ENCODE measurements at regions not wholly inside any gene's neighbourhood (a gene's known extent, or its start where the extent isn't known, plus 50 kb on each side); places are given as distances from the start of the nearest gene placed in this dataset.

- Histone ChIP-seq H3K9me2 (replicated peaks; ENCODE audit: low read depth, low read length) (no peaks in the 10 kb centered on the region), H3K27me3 (ENCODE audit: insufficient read depth, low read length, poor library complexity, severe bottlenecking) (no peaks in the 10 kb centered on the region), H3K4me3 (ENCODE audit: low read length, poor library complexity, severe bottlenecking) (no peak overlapping the region), H4K20me1 (ENCODE audit: insufficient read depth, low read length, poor library complexity, severe bottlenecking) (no peaks in the 10 kb centered on the region), H3K9ac (ENCODE audit: low read depth, low read length, poor library complexity, severe bottlenecking) (no peak overlapping the region), H3K36me3 (ENCODE audit: insufficient read depth, low read length) (no peaks in the 10 kb centered on the region), H2AFZ (ENCODE audit: low read length) (no peak overlapping the region), H3F3A (ENCODE audit: low read depth) (no peaks in the 10 kb centered on the region), H3K79me2 (ENCODE audit: insufficient read depth, low read length) (no peaks in the 10 kb centered on the region), H3K4me1 (ENCODE audit: insufficient read depth, low read length, poor library complexity, severe bottlenecking) (no peaks in the 10 kb centered on the region), H3K9me3 (ENCODE audit: insufficient read depth, low read depth, low read length) (no peaks in the 10 kb centered on the region), H3K4me2 (ENCODE audit: low read depth, low read length, poor library complexity, severe bottlenecking) (no peak overlapping the region)
- TF ChIP-seq, protein P1, sequence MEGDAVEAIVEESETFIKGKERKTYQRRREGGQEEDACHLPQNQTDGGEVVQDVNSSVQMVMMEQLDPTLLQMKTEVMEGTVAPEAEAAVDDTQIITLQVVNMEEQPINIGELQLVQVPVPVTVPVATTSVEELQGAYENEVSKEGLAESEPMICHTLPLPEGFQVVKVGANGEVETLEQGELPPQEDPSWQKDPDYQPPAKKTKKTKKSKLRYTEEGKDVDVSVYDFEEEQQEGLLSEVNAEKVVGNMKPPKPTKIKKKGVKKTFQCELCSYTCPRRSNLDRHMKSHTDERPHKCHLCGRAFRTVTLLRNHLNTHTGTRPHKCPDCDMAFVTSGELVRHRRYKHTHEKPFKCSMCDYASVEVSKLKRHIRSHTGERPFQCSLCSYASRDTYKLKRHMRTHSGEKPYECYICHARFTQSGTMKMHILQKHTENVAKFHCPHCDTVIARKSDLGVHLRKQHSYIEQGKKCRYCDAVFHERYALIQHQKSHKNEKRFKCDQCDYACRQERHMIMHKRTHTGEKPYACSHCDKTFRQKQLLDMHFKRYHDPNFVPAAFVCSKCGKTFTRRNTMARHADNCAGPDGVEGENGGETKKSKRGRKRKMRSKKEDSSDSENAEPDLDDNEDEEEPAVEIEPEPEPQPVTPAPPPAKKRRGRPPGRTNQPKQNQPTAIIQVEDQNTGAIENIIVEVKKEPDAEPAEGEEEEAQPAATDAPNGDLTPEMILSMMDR (conservative IDR thresholded peaks at IDR 0.05; ENCODE audit: low read length), result no peak
- no peak for TF ChIP-seq EZH2phosphoT487 (IDR thresholded peaks at IDR 0.05; ENCODE audit: borderline replicate concordance)
These were observed 288.1 kb upstream of the PCDH10 start for GRCh38 chr4:132860976-132861375.

- Histone ChIP-seq H3K36me3 (ENCODE audit: insufficient read depth, low read length) (no peaks in the 10 kb centered on the region), H3K9ac (ENCODE audit: low read depth, low read length, poor library complexity, severe bottlenecking) (no peak overlapping the region), H2AFZ (ENCODE audit: low read length) (no peak overlapping the region), H3K9me3 (ENCODE audit: insufficient read depth, low read depth, low read length) (no peaks in the 10 kb centered on the region), H3K79me2 (ENCODE audit: insufficient read depth, low read length) (no peaks in the 10 kb centered on the region), H3K4me3 (ENCODE audit: low read length, poor library complexity, severe bottlenecking) (no peak overlapping the region), H4K20me1 (ENCODE audit: insufficient read depth, low read length, poor library complexity, severe bottlenecking) (no peaks in the 10 kb centered on the region), H3K9me2 (replicated peaks; ENCODE audit: low read depth, low read length) (no peaks in the 10 kb centered on the region), H3K4me2 (ENCODE audit: low read depth, low read length, poor library complexity, severe bottlenecking) (no peak overlapping the region), H3F3A (ENCODE audit: low read depth) (no peaks in the 10 kb centered on the region), H3K27me3 (ENCODE audit: insufficient read depth, low read length, poor library complexity, severe bottlenecking) (no peaks in the 10 kb centered on the region), H3K4me1 (ENCODE audit: insufficient read depth, low read length, poor library complexity, severe bottlenecking) (no peaks in the 10 kb centered on the region)
- TF ChIP-seq, protein P1 (conservative IDR thresholded peaks at IDR 0.05; ENCODE audit: low read length), result no peak
- TF ChIP-seq EZH2phosphoT487 (IDR thresholded peaks at IDR 0.05; ENCODE audit: borderline replicate concordance), result no peak
These were observed 285.5 kb upstream of the PCDH10 start for GRCh38 chr4:132863619-132864018.

DNA sequence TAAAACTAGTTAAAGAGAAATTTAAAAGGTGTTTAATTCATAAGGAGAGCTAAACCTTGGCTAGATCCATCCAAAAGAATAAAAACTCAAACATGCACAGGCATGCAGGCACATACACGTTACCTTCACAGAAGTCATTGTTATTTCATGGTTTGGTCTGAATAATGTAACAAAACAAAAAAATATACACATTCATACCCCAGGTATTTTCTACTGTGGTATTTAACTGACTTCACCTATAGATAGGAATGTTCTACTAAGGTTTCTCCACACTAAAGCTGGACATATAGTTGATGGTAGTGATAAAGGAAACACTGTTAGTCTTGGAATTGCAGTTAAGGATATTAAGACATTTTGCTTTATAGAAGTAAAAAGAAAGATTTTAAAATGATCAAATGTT is 283.6 kb upstream of the PCDH10 start:
- H3K9me2 ChIP-seq (replicated peaks; ENCODE audit: low read depth, low read length), result no peaks in the 10 kb centered on the region
- H4K20me1 ChIP-seq (ENCODE audit: insufficient read depth, low read length, poor library complexity, severe bottlenecking), result no peaks in the 10 kb centered on the region
- TF ChIP-seq, protein P1 (conservative IDR thresholded peaks at IDR 0.05; ENCODE audit: low read length), result no peak
- TF ChIP-seq EZH2phosphoT487 (IDR thresholded peaks at IDR 0.05; ENCODE audit: borderline replicate concordance), result no peak
- no peaks in the 10 kb centered on the region for H3K79me2 ChIP-seq (ENCODE audit: insufficient read depth, low read length)
- H3F3A ChIP-seq (ENCODE audit: low read depth), result no peaks in the 10 kb centered on the region
- H2AFZ ChIP-seq (ENCODE audit: low read length), result no peak overlapping the region
- no peak overlapping the region for H3K4me3 ChIP-seq (ENCODE audit: low read length, poor library complexity, severe bottlenecking)
- H3K4me1 ChIP-seq (ENCODE audit: insufficient read depth, low read length, poor library complexity, severe bottlenecking), result no peaks in the 10 kb centered on the region
- no peaks in the 10 kb centered on the region for H3K36me3 ChIP-seq (ENCODE audit: insufficient read depth, low read length)
- no peak overlapping the region for H3K4me2 ChIP-seq (ENCODE audit: low read depth, low read length, poor library complexity, severe bottlenecking)
- no peak overlapping the region for H3K9ac ChIP-seq (ENCODE audit: low read depth, low read length, poor library complexity, severe bottlenecking)
- no peaks in the 10 kb centered on the region for H3K27me3 ChIP-seq (ENCODE audit: insufficient read depth, low read length, poor library complexity, severe bottlenecking)
- H3K9me3 ChIP-seq (ENCODE audit: insufficient read depth, low read depth, low read length), result no peaks in the 10 kb centered on the region

Measured in Loucy (cell line).